OCI-LY1 (cell line): ENCODE measurements at regions not wholly inside any gene's neighbourhood (a gene's known extent, or its start where the extent isn't known, plus 50 kb on each side); places are given as distances from the start of the nearest gene placed in this dataset.

Source experiments
- H2AFZ ChIP-seq: fragments of 200-600 bp; sonication (generic), shearing (Covaris generic); 2 replicates; pipeline ENCODE4 v1.6.0; 2014; ENCODE audit warnings: antibody characterized with exemption, mild to moderate bottlenecking, low read length
- H3F3A ChIP-seq: fragments of 200-600 bp; sonication (generic), shearing (Covaris generic); 2 replicates; pipeline ENCODE4 v1.6.0; 2014; ENCODE audit warnings: mild to moderate bottlenecking, antibody characterized with exemption, low read length, moderate library complexity; ENCODE audit not compliant: insufficient read depth
- H3K27ac ChIP-seq: fragments of 200-600 bp; sonication (generic); 2 replicates; pipeline ENCODE4 v1.5.1; 2014; ENCODE audit warnings: low read length, mixed run types, mild to moderate bottlenecking, low read depth; ENCODE audit not compliant: poor library complexity, severe bottlenecking
- H3K27me3 ChIP-seq: fragments of 200-600 bp; sonication (generic); 2 replicates; pipeline ENCODE4 v1.6.0; 2014; ENCODE audit warnings: antibody characterized with exemption, mild to moderate bottlenecking, low read length, moderate library complexity; ENCODE audit not compliant: insufficient read depth
- H3K36me3 ChIP-seq: fragments of 200-600 bp; sonication (generic); 2 replicates; pipeline ENCODE4 v1.6.1; 2014; ENCODE audit warnings: mild to moderate bottlenecking, antibody characterized with exemption, low read length, moderate library complexity, mixed read lengths; ENCODE audit not compliant: insufficient read depth
- H3K4me1 ChIP-seq: fragments of 200-600 bp; sonication (generic); 2 replicates; pipeline ENCODE4 v1.5.1; 2014; ENCODE audit warnings: mild to moderate bottlenecking, low read length, moderate library complexity; ENCODE audit not compliant: insufficient read depth, severe bottlenecking
- H3K4me2 ChIP-seq: fragments of 200-600 bp; sonication (generic), shearing (Covaris generic); 2 replicates; pipeline ENCODE4 v1.6.1; 2014; ENCODE audit warnings: low read length
- H3K4me3 ChIP-seq: fragments of 200-600 bp; sonication (generic); 2 replicates; pipeline ENCODE4 v1.5.1; 2014; ENCODE audit warnings: low read length, low read depth, mild to moderate bottlenecking, mixed read lengths; ENCODE audit not compliant: poor library complexity, severe bottlenecking
- H3K79me2 ChIP-seq: fragments of 200-600 bp; shearing (Covaris generic); 2 replicates; pipeline ENCODE4 v1.6.1; 2016; ENCODE audit warnings: mixed run types, low read length, mixed read lengths; ENCODE audit not compliant: insufficient read depth
- H3K9ac ChIP-seq: fragments of 200-600 bp; sonication (generic), shearing (Covaris generic); 2 replicates; pipeline ENCODE4 v1.6.1; 2014; ENCODE audit warnings: mild to moderate bottlenecking, low read length, mixed read lengths
- H3K9me2 ChIP-seq: fragments of 200-600 bp; sonication (generic), shearing (Covaris generic); 2 replicates; pipeline ENCODE4 v1.6.1; 2014; ENCODE audit warnings: low read depth, mild to moderate bottlenecking, low read length, mixed read lengths
- H3K9me3 ChIP-seq: fragments of 200-600 bp; shearing (Covaris generic); 2 replicates; pipeline ENCODE4 v1.6.1; 2014; ENCODE audit warnings: low read length, mixed read lengths
- H4K20me1 ChIP-seq: fragments of 200-600 bp; sonication (generic), shearing (Covaris generic); 2 replicates; pipeline ENCODE4 v1.6.0; 2016; ENCODE audit warnings: mild to moderate bottlenecking, low read length; ENCODE audit not compliant: insufficient read depth
- EZH2 ChIP-seq: fragments of 200-600 bp; sonication (generic), shearing (Covaris generic); IDR thresholded peaks from 2 replicates; pipeline ENCODE4 v1.8.0; 2017; ENCODE audit warnings: borderline replicate concordance, mixed run types, mild to moderate bottlenecking, antibody characterized with exemption, low read length, moderate library complexity, mixed read lengths
- TF ChIP-seq, protein P1 (sequence below): fragments of 200-600 bp; sonication (generic), shearing (Covaris generic); IDR thresholded peaks from 2 replicates; pipeline ENCODE4 v1.5.1; 2017; ENCODE audit warnings: mild to moderate bottlenecking, antibody characterized with exemption, low read length, moderate library complexity, mixed read lengths

GRCh38 chrX:109049903-109050302, 313.5 kb upstream of the IRS4 start:
- Histone ChIP-seq H3K4me1 (no peaks in the 10 kb centered on the region), H3K79me2 (no peaks in the 10 kb centered on the region), H3K9ac (no peak overlapping the region)

DNA sequence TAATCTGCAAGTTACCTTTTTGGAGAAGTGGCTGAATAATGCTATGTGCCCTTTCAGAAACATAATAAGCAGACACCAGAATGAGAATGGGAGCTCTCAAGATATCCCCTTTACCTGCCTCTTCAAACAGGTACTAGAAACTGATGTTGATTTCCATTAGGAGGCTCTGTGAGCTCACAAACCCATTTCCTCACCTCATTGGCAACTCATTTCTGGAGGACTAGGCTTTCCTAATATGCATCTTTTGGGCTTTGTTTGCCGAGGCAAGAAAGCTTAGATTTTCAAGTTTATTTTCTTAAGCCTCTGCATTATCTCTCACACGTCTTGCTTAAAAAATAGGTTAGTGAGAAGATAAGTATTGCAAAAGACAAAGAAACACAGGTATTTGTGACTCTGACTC, 313.1 kb upstream of the IRS4 start:
- TF ChIP-seq EZH2: no peak
- TF ChIP-seq, protein P1, sequence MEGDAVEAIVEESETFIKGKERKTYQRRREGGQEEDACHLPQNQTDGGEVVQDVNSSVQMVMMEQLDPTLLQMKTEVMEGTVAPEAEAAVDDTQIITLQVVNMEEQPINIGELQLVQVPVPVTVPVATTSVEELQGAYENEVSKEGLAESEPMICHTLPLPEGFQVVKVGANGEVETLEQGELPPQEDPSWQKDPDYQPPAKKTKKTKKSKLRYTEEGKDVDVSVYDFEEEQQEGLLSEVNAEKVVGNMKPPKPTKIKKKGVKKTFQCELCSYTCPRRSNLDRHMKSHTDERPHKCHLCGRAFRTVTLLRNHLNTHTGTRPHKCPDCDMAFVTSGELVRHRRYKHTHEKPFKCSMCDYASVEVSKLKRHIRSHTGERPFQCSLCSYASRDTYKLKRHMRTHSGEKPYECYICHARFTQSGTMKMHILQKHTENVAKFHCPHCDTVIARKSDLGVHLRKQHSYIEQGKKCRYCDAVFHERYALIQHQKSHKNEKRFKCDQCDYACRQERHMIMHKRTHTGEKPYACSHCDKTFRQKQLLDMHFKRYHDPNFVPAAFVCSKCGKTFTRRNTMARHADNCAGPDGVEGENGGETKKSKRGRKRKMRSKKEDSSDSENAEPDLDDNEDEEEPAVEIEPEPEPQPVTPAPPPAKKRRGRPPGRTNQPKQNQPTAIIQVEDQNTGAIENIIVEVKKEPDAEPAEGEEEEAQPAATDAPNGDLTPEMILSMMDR: no peak
- no peak overlapping the region for H3K9ac ChIP-seq
- H3K79me2 ChIP-seq: no peaks in the 10 kb centered on the region
- H3K27me3 ChIP-seq: no peaks in the 10 kb centered on the region
- no peaks in the 10 kb centered on the region for H3F3A ChIP-seq
- no peak overlapping the region for H2AFZ ChIP-seq
- H3K4me1 ChIP-seq: no peaks in the 10 kb centered on the region
- no peaks in the 10 kb centered on the region for H3K9me2 ChIP-seq
- no peak overlapping the region for H3K4me3 ChIP-seq
- H3K9me3 ChIP-seq: no peaks in the 10 kb centered on the region
- H3K27ac ChIP-seq: no peak overlapping the region
- H3K4me2 ChIP-seq: no peak overlapping the region
- no peaks in the 10 kb centered on the region for H3K36me3 ChIP-seq
- no peaks in the 10 kb centered on the region for H4K20me1 ChIP-seq

More at GRCh38 chrX:109049903-109050302, 313.5 kb upstream of the IRS4 start:
- no peaks in the 10 kb centered on the region for H3K36me3 ChIP-seq
- no peak overlapping the region for H3K4me2 ChIP-seq
- no peak for TF ChIP-seq EZH2
- TF ChIP-seq, protein P1: no peak
- no peak overlapping the region for H2AFZ ChIP-seq
- H3K27me3 ChIP-seq: no peaks in the 10 kb centered on the region
- H3K4me3 ChIP-seq: no peak overlapping the region
- H4K20me1 ChIP-seq: no peaks in the 10 kb centered on the region
- H3F3A ChIP-seq: no peaks in the 10 kb centered on the region
- no peaks in the 10 kb centered on the region for H3K9me3 ChIP-seq
- H3K27ac ChIP-seq: no peak overlapping the region
- no peaks in the 10 kb centered on the region for H3K9me2 ChIP-seq

GRCh38 chrX:109040057-109040456, 303.7 kb upstream of the IRS4 start:
- Histone ChIP-seq H2AFZ (no peak overlapping the region), H3K9ac (no peak overlapping the region), H3K27ac (no peak overlapping the region), H3K9me3 (no peaks in the 10 kb centered on the region), H3K4me1 (no peaks in the 10 kb centered on the region), H3K4me3 (no peak overlapping the region), H3K4me2 (no peak overlapping the region), H3F3A (no peaks in the 10 kb centered on the region), H3K79me2 (no peaks in the 10 kb centered on the region), H3K27me3 (no peaks in the 10 kb centered on the region), H4K20me1 (no peaks in the 10 kb centered on the region), H3K36me3 (no peaks in the 10 kb centered on the region), H3K9me2 (no peaks in the 10 kb centered on the region)
- TF ChIP-seq, protein P1: no peak
- no peak for TF ChIP-seq EZH2
